Trophoblast cell (in vitro differentiated cells and primary cell): ENCODE measurements at regions not wholly inside any gene's neighbourhood (a gene's known extent, or its start where the extent isn't known, plus 50 kb on each side); places are given as distances from the start of the nearest gene placed in this dataset.

Source experiments
- DNase-seq, 2 donors: peaks; one replicate each; pipeline ENCODE4 v3.0.0-alpha.2; 2016
- H2AFZ ChIP-seq: 2 replicates; pipeline ENCODE4 v1.6.1; 2013; ENCODE audit warnings: low read length, moderate library complexity, mild to moderate bottlenecking; ENCODE audit not compliant: insufficient read depth, poor library complexity
- H2AK5ac ChIP-seq: 2 replicates; pipeline ENCODE4 v1.6.1; 2013; ENCODE audit warnings: mild to moderate bottlenecking, low read length
- H2BK120ac ChIP-seq: 2 replicates; pipeline ENCODE4 v1.6.1; 2013; ENCODE audit warnings: low read length, mild to moderate bottlenecking, moderate library complexity; ENCODE audit not compliant: insufficient read depth, poor library complexity
- H2BK12ac ChIP-seq: 2 replicates; pipeline ENCODE4 v1.6.1; 2013; ENCODE audit warnings: mild to moderate bottlenecking, low read length, moderate library complexity
- H2BK5ac ChIP-seq: 2 replicates; pipeline ENCODE4 v1.6.1; 2013; ENCODE audit warnings: low read length, low read depth, moderate library complexity, mild to moderate bottlenecking; ENCODE audit not compliant: poor library complexity
- H3K14ac ChIP-seq: 2 replicates; pipeline ENCODE4 v1.6.1; 2013; ENCODE audit warnings: mild to moderate bottlenecking, low read length
- H3K18ac ChIP-seq: 2 replicates; pipeline ENCODE4 v1.6.1; 2013; ENCODE audit warnings: mild to moderate bottlenecking, low read length
- H3K23ac ChIP-seq: 2 replicates; pipeline ENCODE4 v1.6.1; 2013; ENCODE audit warnings: low read length
- H3K27ac ChIP-seq: 2 replicates; pipeline ENCODE4 v1.5.1; 2013; ENCODE audit warnings: low read depth, mild to moderate bottlenecking, inconsistent platforms, low read length, moderate library complexity
- H3K27me3 ChIP-seq: 2 replicates; pipeline ENCODE4 v1.6.1; 2013; ENCODE audit warnings: inconsistent platforms, mild to moderate bottlenecking, low read length, moderate library complexity; ENCODE audit not compliant: insufficient read depth
- H3K36me3 ChIP-seq, 2 experiments: 1 replicate in 1 of 2; 2 replicates in 1 of 2; pipeline ENCODE4 v1.6.1; 2013; ENCODE audit warnings: low read length in 2 of 2, mild to moderate bottlenecking in 2 of 2, moderate library complexity in 1 of 2; ENCODE audit not compliant: insufficient read depth in 2 of 2, control insufficient read depth in 1 of 2
- H3K4ac ChIP-seq: 2 replicates; pipeline ENCODE4 v1.6.1; 2013; ENCODE audit warnings: low read depth, mild to moderate bottlenecking, low read length, moderate library complexity
- H3K4me1 ChIP-seq, 2 experiments: 1 replicate in 1 of 2; 2 replicates in 1 of 2; pipeline ENCODE4 v1.6.1; 2013; ENCODE audit warnings: low read length in 2 of 2, mild to moderate bottlenecking in 2 of 2, moderate library complexity in 1 of 2; ENCODE audit not compliant: insufficient read depth in 2 of 2, control insufficient read depth in 1 of 2
- H3K4me2 ChIP-seq: 2 replicates; pipeline ENCODE4 v1.6.1; 2013; ENCODE audit warnings: inconsistent platforms, mild to moderate bottlenecking, low read length, moderate library complexity
- H3K4me3 ChIP-seq: 2 replicates; pipeline ENCODE4 v1.5.1; 2013; ENCODE audit warnings: mild to moderate bottlenecking, low read depth, low read length, inconsistent platforms
- H3K79me1 ChIP-seq: one replicate; pipeline ENCODE4 v1.6.1; 2013; ENCODE audit warnings: low read length
- H3K79me2 ChIP-seq: 2 replicates; pipeline ENCODE4 v1.6.1; 2013; ENCODE audit warnings: low read length, mild to moderate bottlenecking; ENCODE audit not compliant: control insufficient read depth, insufficient read depth, poor library complexity
- H3K9ac ChIP-seq: 2 replicates; pipeline ENCODE4 v1.6.1; 2013; ENCODE audit warnings: mild to moderate bottlenecking, low read length
- H3K9me3 ChIP-seq: 2 replicates; pipeline ENCODE4 v1.6.1; 2013; ENCODE audit warnings: low read depth, mild to moderate bottlenecking, control low read depth, inconsistent platforms, low read length; ENCODE audit not compliant: insufficient read depth
- H4K12ac ChIP-seq: 2 replicates; pipeline ENCODE4 v1.6.1; 2013; ENCODE audit warnings: low read depth, mild to moderate bottlenecking, low read length, moderate library complexity
- H4K8ac ChIP-seq: 2 replicates; pipeline ENCODE4 v1.6.1; 2013; ENCODE audit warnings: low read depth, mild to moderate bottlenecking, low read length, moderate library complexity
- H4K91ac ChIP-seq: one replicate; pipeline ENCODE4 v1.6.1; 2013; ENCODE audit warnings: low read depth, mild to moderate bottlenecking, low read length, moderate library complexity
- WGBS: extraction: QIAGEN DNeasy Blood & Tissue Kit; methylation state at CpG from one replicate; pipeline ENCODE4 v1.1.7; 2013; ENCODE audit warnings: missing lambda C conversion rate; ENCODE audit not compliant: insufficient read length, insufficient coverage; ENCODE audit errors: extremely low coverage; 5-methylcytosine and 5-hydroxymethylcytosine counted together

DNA sequence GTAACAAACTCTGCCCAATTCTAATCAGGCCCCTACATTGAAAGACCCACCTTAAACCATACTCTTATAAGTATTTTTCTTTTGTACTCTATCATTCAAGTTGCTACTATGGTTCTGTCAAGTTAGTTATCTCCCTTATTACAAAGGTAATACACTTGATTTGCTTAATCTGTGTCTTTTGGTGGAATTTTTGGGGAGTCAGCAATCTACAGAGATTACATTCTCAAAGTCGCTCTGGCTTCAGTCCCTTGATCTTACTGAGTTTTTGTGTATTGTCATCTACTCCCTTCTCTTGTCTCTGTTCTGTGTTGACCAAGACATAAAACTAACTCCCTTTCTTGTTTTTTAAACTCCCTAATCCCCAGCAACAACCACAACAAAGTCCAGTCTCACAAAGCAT is 353.1 kb downstream of the LRIG3 start:
- H4K8ac ChIP-seq = no peak overlapping the region
- no peak overlapping the region for H2BK12ac ChIP-seq
- H3K27ac ChIP-seq = no peak overlapping the region
- H3K4me1 ChIP-seq = no peaks in the 10 kb centered on the region
- no peak overlapping the region for H3K9ac ChIP-seq
- no peaks in the 10 kb centered on the region for H3K79me1 ChIP-seq
- H3K36me3 ChIP-seq = no peaks in the 10 kb centered on the region
- WGBS = no CpG with 5 or more reads among the region's 1 CpG
- H2BK120ac ChIP-seq = no peak overlapping the region
- no peaks in the 10 kb centered on the region for H3K27me3 ChIP-seq
- H3K79me2 ChIP-seq = no peaks in the 10 kb centered on the region
- no peak overlapping the region for H3K4me2 ChIP-seq
- no peak for DNase-seq
- H3K9me3 ChIP-seq = no peaks in the 10 kb centered on the region
- no peak overlapping the region for H3K14ac ChIP-seq
- H2AFZ ChIP-seq = no peak overlapping the region
- H4K91ac ChIP-seq = no peak overlapping the region
- no peak overlapping the region for H3K4me3 ChIP-seq
- H3K4ac ChIP-seq = no peak overlapping the region
- no peak overlapping the region for H4K12ac ChIP-seq
- no peak overlapping the region for H2AK5ac ChIP-seq
- no peak overlapping the region for H2BK5ac ChIP-seq
- H3K18ac ChIP-seq = no peak overlapping the region
- no peak overlapping the region for H3K23ac ChIP-seq

- Histone ChIP-seq H3K79me1 (no peaks in the 10 kb centered on the region), H3K9me3 (no peaks in the 10 kb centered on the region), H3K23ac (no peak overlapping the region), H3K4ac (no peak overlapping the region), H3K27me3 (no peaks in the 10 kb centered on the region), H4K8ac (no peak overlapping the region), H3K4me3 (no peak overlapping the region), H2BK120ac (no peak overlapping the region), H3K36me3 (no peaks in the 10 kb centered on the region), H2AFZ (no peak overlapping the region), H3K4me1 (no peaks in the 10 kb centered on the region), H3K9ac (no peak overlapping the region), H2BK5ac (no peak overlapping the region), H3K18ac (no peak overlapping the region), H2BK12ac (no peak overlapping the region), H3K14ac (no peak overlapping the region), H4K91ac (no peak overlapping the region), H3K27ac (no peak overlapping the region), H4K12ac (no peak overlapping the region), H3K4me2 (no peak overlapping the region), H2AK5ac (no peak overlapping the region), H3K79me2 (no peaks in the 10 kb centered on the region)
- DNase-seq = no peak
- no CpG with 5 or more reads among the region's 1 CpG for WGBS
These were observed 349.9 kb downstream of the LRIG3 start for GRCh38 chr12:58570411-58570810.

GRCh38 chr12:58575256-58575655 is 345.0 kb downstream of the LRIG3 start:
- H2AFZ ChIP-seq = no peak overlapping the region
- H2BK120ac ChIP-seq = no peak overlapping the region
- H3K9me3 ChIP-seq = no peaks in the 10 kb centered on the region
- no peaks in the 10 kb centered on the region for H3K36me3 ChIP-seq
- no peak overlapping the region for H3K9ac ChIP-seq
- no peak overlapping the region for H3K4me2 ChIP-seq
- H3K18ac ChIP-seq = no peak overlapping the region
- H3K4me1 ChIP-seq = no peaks in the 10 kb centered on the region
- H2BK12ac ChIP-seq = no peak overlapping the region
- no peak overlapping the region for H3K4ac ChIP-seq
- no peaks in the 10 kb centered on the region for H3K27me3 ChIP-seq
- no peak overlapping the region for H4K12ac ChIP-seq
- DNase-seq = no peak
- no peaks in the 10 kb centered on the region for H3K79me2 ChIP-seq
- H2AK5ac ChIP-seq = no peak overlapping the region
- H4K91ac ChIP-seq = no peak overlapping the region
- H4K8ac ChIP-seq = no peak overlapping the region
- no peak overlapping the region for H3K27ac ChIP-seq
- no peak overlapping the region for H3K14ac ChIP-seq
- no peak overlapping the region for H2BK5ac ChIP-seq
- H3K4me3 ChIP-seq = no peak overlapping the region
- WGBS = no CpG with 5 or more reads among the region's 5 CpGs
- no peaks in the 10 kb centered on the region for H3K79me1 ChIP-seq
- H3K23ac ChIP-seq = no peak overlapping the region

GRCh38 chr12:58576081-58576480 is 344.2 kb downstream of the LRIG3 start:
- Histone ChIP-seq H3K4ac (no peak overlapping the region), H3K18ac (no peak overlapping the region), H3K4me1 (no peaks in the 10 kb centered on the region), H2AFZ (no peak overlapping the region), H3K79me1 (no peaks in the 10 kb centered on the region), H4K91ac (no peak overlapping the region), H3K36me3 (no peaks in the 10 kb centered on the region), H4K12ac (no peak overlapping the region), H2BK12ac (no peak overlapping the region), H3K9me3 (no peaks in the 10 kb centered on the region), H4K8ac (no peak overlapping the region), H3K27ac (no peak overlapping the region), H3K9ac (no peak overlapping the region), H2BK5ac (no peak overlapping the region), H2BK120ac (no peak overlapping the region), H3K4me3 (no peak overlapping the region), H3K14ac (no peak overlapping the region), H3K23ac (no peak overlapping the region), H3K4me2 (no peak overlapping the region), H3K79me2 (no peaks in the 10 kb centered on the region), H2AK5ac (no peak overlapping the region), H3K27me3 (no peaks in the 10 kb centered on the region)
- WGBS = no CpG with 5 or more reads among the region's 5 CpGs
- DNase-seq = no peak
